ENCODE measurements at regions not wholly inside any gene's neighbourhood (a gene's known extent, or its start where the extent isn't known, plus 50 kb on each side); places are given as distances from the start of the nearest gene placed in this dataset.

GRCh38 chrX:16416588-16416987 lies 233.4 kb upstream of the S100G start:
- Mint-ChIP-seq H3K27ac (ENCODE audit: unreplicated experiment) (no peak overlapping the region), H3K9me3 (ENCODE audit: unreplicated experiment) (no peaks in the 10 kb centered on the region), H3K4me3 (ENCODE audit: unreplicated experiment) (no peak overlapping the region), H3K27me3 (ENCODE audit: low read depth, unreplicated experiment) (no peaks in the 10 kb centered on the region), H3K4me1 (ENCODE audit: low read depth, unreplicated experiment) (no peaks in the 10 kb centered on the region), H3K36me3 (ENCODE audit: low read depth, unreplicated experiment) (no peaks in the 10 kb centered on the region)
- no peak overlapping the region for H3K4me3 ChIP-seq (ENCODE audit: insufficient read depth, low read depth, low read length)
- no peak overlapping the region for H2AFZ ChIP-seq (ENCODE audit: low read depth, low read length)
- no peak overlapping the region for H3K27ac ChIP-seq (ENCODE audit: low read depth, low read length)
- DNase-seq (ENCODE audit: low read depth) = no peak
- no peaks in the 10 kb centered on the region for H3K36me3 ChIP-seq (ENCODE audit: insufficient read depth, low read length)
- no peaks in the 10 kb centered on the region for H3K4me1 ChIP-seq (ENCODE audit: insufficient read depth, low read length)
- H3K9ac ChIP-seq (ENCODE audit: low read length) = no peak overlapping the region
- FAIRE-seq = no peak
- H4K20me1 ChIP-seq (ENCODE audit: insufficient read depth, low read length) = no peaks in the 10 kb centered on the region
- no peak overlapping the region for H3K4me2 ChIP-seq (ENCODE audit: low read length)
- TF ChIP-seq CTCF (IDR thresholded peaks at IDR 0.05; ENCODE audit: insufficient read depth, low read depth, low read length) (no peak), EZH2 (IDR thresholded peaks at IDR 0.05; ENCODE audit: insufficient read depth, low read length) (no peak)
- no peaks in the 10 kb centered on the region for H3K9me3 ChIP-seq (ENCODE audit: insufficient read depth, low read depth, low read length)
- H3K27me3 ChIP-seq (ENCODE audit: insufficient read depth, low read length) = no peaks in the 10 kb centered on the region
- H3K79me2 ChIP-seq (ENCODE audit: insufficient read depth, low read length) = no peaks in the 10 kb centered on the region

- Histone ChIP-seq H3K4me3 (ENCODE audit: insufficient read depth, low read depth, low read length) (no peak overlapping the region), H4K20me1 (ENCODE audit: insufficient read depth, low read length) (no peaks in the 10 kb centered on the region), H3K9me3 (ENCODE audit: insufficient read depth, low read depth, low read length) (no peaks in the 10 kb centered on the region), H2AFZ (ENCODE audit: low read depth, low read length) (no peak overlapping the region), H3K4me2 (ENCODE audit: low read length) (no peak overlapping the region), H3K27me3 (ENCODE audit: insufficient read depth, low read length) (no peaks in the 10 kb centered on the region), H3K27ac (ENCODE audit: low read depth, low read length) (no peak overlapping the region), H3K79me2 (ENCODE audit: insufficient read depth, low read length) (no peaks in the 10 kb centered on the region), H3K4me1 (ENCODE audit: insufficient read depth, low read length) (no peaks in the 10 kb centered on the region), H3K36me3 (ENCODE audit: insufficient read depth, low read length) (no peaks in the 10 kb centered on the region), H3K9ac (ENCODE audit: low read length) (no peak overlapping the region)
- Mint-ChIP-seq H3K9me3 (ENCODE audit: unreplicated experiment) (no peaks in the 10 kb centered on the region), H3K4me3 (ENCODE audit: unreplicated experiment) (no peak overlapping the region), H3K36me3 (ENCODE audit: low read depth, unreplicated experiment) (no peaks in the 10 kb centered on the region), H3K27ac (ENCODE audit: unreplicated experiment) (no peak overlapping the region), H3K27me3 (ENCODE audit: low read depth, unreplicated experiment) (no peaks in the 10 kb centered on the region), H3K4me1 (ENCODE audit: low read depth, unreplicated experiment) (no peaks in the 10 kb centered on the region)
- peak; percentile 59 for FAIRE-seq
- no peak for TF ChIP-seq CTCF (IDR thresholded peaks at IDR 0.05; ENCODE audit: insufficient read depth, low read depth, low read length)
- TF ChIP-seq EZH2 (IDR thresholded peaks at IDR 0.05; ENCODE audit: insufficient read depth, low read length) = no peak
- DNase-seq (ENCODE audit: low read depth) = no peak
These were observed 231.3 kb upstream of the S100G start for GRCh38 chrX:16418650-16419049.

- H3K36me3 Mint-ChIP-seq (ENCODE audit: low read depth, unreplicated experiment) = no peaks in the 10 kb centered on the region
- no peak overlapping the region for H3K9ac ChIP-seq (ENCODE audit: low read length)
- no peak overlapping the region for H2AFZ ChIP-seq (ENCODE audit: low read depth, low read length)
- H4K20me1 ChIP-seq (ENCODE audit: insufficient read depth, low read length) = no peaks in the 10 kb centered on the region
- H3K4me1 Mint-ChIP-seq (ENCODE audit: low read depth, unreplicated experiment) = no peaks in the 10 kb centered on the region
- TF ChIP-seq CTCF (IDR thresholded peaks at IDR 0.05; ENCODE audit: insufficient read depth, low read depth, low read length) (no peak), EZH2 (IDR thresholded peaks at IDR 0.05; ENCODE audit: insufficient read depth, low read length) (no peak)
- H3K9me3 Mint-ChIP-seq (ENCODE audit: unreplicated experiment) = no peaks in the 10 kb centered on the region
- no peak overlapping the region for H3K27ac Mint-ChIP-seq (ENCODE audit: unreplicated experiment)
- H3K27me3 ChIP-seq (ENCODE audit: insufficient read depth, low read length) = no peaks in the 10 kb centered on the region
- H3K27me3 Mint-ChIP-seq (ENCODE audit: low read depth, unreplicated experiment) = no peaks in the 10 kb centered on the region
- H3K4me3 Mint-ChIP-seq (ENCODE audit: unreplicated experiment) = no peak overlapping the region
- H3K36me3 ChIP-seq (ENCODE audit: insufficient read depth, low read length) = no peaks in the 10 kb centered on the region
- FAIRE-seq (peak; percentile 5), DNase-seq (ENCODE audit: low read depth) (no peak)
- H3K4me3 ChIP-seq (ENCODE audit: insufficient read depth, low read depth, low read length) = no peak overlapping the region
- no peak overlapping the region for H3K27ac ChIP-seq (ENCODE audit: low read depth, low read length)
- H3K79me2 ChIP-seq (ENCODE audit: insufficient read depth, low read length) = no peaks in the 10 kb centered on the region
- H3K4me2 ChIP-seq (ENCODE audit: low read length) = no peak overlapping the region
- no peaks in the 10 kb centered on the region for H3K4me1 ChIP-seq (ENCODE audit: insufficient read depth, low read length)
- no peaks in the 10 kb centered on the region for H3K9me3 ChIP-seq (ENCODE audit: insufficient read depth, low read depth, low read length)
These were observed 222.3 kb upstream of the S100G start for GRCh38 chrX:16427668-16428067.

Data from astrocyte (in vitro differentiated cells and primary cell).